ENCODE measurements at regions not wholly inside any gene's neighbourhood (a gene's known extent, or its start where the extent isn't known, plus 50 kb on each side); places are given as distances from the start of the nearest gene placed in this dataset.

GRCh38 chr1:98030976-98031375 lies 110.1 kb upstream of the DPYD start:
- TF ChIP-seq, protein P1, sequence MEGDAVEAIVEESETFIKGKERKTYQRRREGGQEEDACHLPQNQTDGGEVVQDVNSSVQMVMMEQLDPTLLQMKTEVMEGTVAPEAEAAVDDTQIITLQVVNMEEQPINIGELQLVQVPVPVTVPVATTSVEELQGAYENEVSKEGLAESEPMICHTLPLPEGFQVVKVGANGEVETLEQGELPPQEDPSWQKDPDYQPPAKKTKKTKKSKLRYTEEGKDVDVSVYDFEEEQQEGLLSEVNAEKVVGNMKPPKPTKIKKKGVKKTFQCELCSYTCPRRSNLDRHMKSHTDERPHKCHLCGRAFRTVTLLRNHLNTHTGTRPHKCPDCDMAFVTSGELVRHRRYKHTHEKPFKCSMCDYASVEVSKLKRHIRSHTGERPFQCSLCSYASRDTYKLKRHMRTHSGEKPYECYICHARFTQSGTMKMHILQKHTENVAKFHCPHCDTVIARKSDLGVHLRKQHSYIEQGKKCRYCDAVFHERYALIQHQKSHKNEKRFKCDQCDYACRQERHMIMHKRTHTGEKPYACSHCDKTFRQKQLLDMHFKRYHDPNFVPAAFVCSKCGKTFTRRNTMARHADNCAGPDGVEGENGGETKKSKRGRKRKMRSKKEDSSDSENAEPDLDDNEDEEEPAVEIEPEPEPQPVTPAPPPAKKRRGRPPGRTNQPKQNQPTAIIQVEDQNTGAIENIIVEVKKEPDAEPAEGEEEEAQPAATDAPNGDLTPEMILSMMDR (IDR thresholded peaks at IDR 0.05), result no peak

DNA sequence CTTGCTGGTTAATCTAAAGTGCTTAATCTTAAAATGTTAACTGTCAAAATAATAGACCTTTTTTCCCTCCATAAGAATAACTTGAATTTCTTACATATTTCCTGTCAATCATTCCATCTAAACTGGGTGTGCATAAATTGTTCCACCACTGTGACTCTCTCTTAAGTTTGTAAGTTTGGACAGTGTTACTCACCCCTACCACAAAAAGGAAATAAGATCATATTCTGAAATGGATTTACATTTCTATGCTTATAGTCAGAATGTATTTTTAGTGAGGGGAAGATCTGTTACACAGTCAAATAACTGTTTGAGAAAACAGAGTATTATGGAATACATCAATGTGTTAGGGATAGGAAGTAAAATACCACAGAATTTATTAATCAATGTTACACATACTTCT lies 109.6 kb upstream of the DPYD start:
- TF ChIP-seq, protein P1 (IDR thresholded peaks at IDR 0.05), result no peak

DNA sequence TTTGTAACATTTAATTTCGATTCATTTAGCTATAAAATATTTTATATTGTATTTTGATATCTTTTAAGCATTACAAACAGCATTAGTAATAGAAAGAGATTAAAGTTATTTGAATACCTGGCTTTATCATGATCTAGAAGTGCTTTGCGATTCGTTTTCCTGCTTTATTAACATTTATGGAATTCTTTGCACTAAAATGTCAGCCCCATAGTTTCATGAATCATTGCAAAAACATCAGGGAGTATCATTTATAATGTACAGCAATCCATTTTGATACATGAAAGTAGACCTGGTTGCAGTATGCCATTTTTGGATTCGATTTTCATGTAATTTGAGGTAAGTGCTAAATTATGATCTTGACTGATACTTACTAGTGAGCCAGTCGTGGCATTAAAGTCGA lies 108.0 kb upstream of the DPYD start:
- TF ChIP-seq, protein P1 (IDR thresholded peaks at IDR 0.05), result no peak

GRCh38 chr1:98027103-98027705 lies 106.4 kb upstream of the DPYD start:
- TF ChIP-seq, protein P1 (IDR thresholded peaks at IDR 0.05), result no peak

DNA sequence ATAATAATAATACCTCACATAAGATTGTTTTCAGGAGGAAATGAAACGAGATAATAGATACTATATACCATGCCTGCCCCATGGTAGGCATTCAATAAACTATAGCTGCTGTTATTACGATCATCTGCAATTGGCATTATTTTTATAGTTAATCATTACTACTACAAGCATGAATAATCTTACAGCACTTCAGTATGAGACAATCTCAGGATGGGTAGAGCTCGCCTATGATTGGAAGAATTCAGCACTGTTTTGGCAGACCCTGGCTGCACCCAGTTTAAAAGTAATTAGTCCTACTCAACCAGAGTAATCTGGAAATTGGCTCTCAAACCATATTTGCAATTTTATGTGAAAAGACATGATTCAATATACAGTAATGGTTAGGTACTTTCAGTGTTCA lies 105.0 kb upstream of the DPYD start:
- TF ChIP-seq, protein P1 (IDR thresholded peaks at IDR 0.05), result no peak

DNA sequence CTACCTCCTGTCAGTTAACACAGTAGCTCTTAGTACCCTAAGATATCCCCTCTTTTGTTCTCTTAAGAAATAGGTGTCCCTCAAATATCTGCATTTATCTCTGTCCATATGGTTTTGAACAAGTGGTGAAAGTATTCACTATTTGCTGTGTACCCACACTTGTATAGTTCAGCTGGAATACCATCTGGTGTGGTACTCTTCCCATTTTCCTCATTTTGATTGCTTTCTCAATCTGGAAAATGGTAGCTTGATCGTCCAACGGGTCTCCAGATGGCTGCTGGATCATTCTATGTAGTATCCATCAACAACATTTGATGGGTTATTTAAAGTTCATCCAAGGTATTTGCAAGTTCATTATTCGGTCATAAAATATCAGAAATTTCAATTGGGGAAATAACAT lies 100.3 kb upstream of the DPYD start:
- TF ChIP-seq, protein P1 (IDR thresholded peaks at IDR 0.05), result no peak

- TF ChIP-seq, protein P1 (IDR thresholded peaks at IDR 0.05), result no peak
These were observed 98.9 kb upstream of the DPYD start for GRCh38 chr1:98019747-98020146.

GRCh38 chr1:98018074-98018473 lies 97.2 kb upstream of the DPYD start:
- TF ChIP-seq, protein P1 (IDR thresholded peaks at IDR 0.05), result no peak
